DND-41 (cell line): ENCODE measurements at regions not wholly inside any gene's neighbourhood (a gene's known extent, or its start where the extent isn't known, plus 50 kb on each side); places are given as distances from the start of the nearest gene placed in this dataset.

Experiments
- CTCF ChIP-seq: IDR thresholded peaks from 2 replicates; pipeline ENCODE4 v1.5.1; 2012; ENCODE audit warnings: borderline replicate concordance, low read length, moderate library complexity, mild to moderate bottlenecking; ENCODE audit not compliant: poor library complexity, severe bottlenecking; ENCODE audit errors: extremely low read depth
- EZH2 ChIP-seq: IDR thresholded peaks from 3 replicates; pipeline ENCODE4 v1.6.1; 2012; ENCODE audit warnings: borderline replicate concordance, low read depth, mild to moderate bottlenecking, moderate library complexity, low read length, inconsistent platforms; ENCODE audit not compliant: severe bottlenecking

GRCh38 chr13:89828506-89828905 is 1519.0 kb upstream of the MIR17HG start:
- TF ChIP-seq CTCF (no peak), EZH2 (no peak)
